ENCODE measurements at regions not wholly inside any gene's neighbourhood (a gene's known extent, or its start where the extent isn't known, plus 50 kb on each side); places are given as distances from the start of the nearest gene placed in this dataset.

DNA sequence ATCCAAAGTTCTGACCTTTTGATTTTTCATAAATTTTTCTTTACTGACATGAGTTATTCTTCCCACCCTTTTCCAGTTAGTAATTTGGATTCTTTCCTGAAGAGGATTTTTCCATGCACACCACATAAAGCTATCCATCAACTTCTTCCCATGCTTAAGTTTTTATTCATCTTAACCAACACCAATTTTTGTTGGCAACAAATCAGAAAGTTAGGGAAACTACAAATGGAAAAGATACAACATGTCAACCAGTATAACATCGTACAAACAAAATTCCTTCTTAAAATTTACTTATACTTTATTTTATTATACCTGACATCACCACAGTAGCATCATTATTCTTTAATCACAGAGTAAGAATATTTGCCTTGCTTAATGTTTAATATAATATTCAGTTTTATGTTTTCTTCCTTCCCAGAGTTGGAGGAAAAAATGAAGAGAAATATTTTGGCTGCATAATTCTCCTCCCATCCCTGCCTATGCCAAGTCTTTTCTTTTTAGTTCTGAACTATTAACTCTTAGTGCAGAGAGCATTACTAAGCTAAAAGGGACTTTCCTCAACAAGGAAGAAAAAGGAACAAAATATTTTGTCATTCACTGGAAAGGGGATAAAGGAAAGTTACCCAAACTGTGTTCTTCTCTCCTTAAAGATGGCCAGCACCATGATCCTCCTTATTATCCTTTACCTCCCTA is 67.5 kb upstream of the MEOX2 start:
- Histone ChIP-seq H3K18ac (ENCODE audit: low read depth, low read length) (no peak overlapping the region), H3K27me3 (ENCODE audit: control insufficient read depth, insufficient read depth, low read length) (no peaks in the 10 kb centered on the region), H2AFZ (replicated peaks; ENCODE audit: low read length, poor library complexity) (no peak overlapping the region), H2BK20ac (ENCODE audit: low read depth, low read length) (no peak overlapping the region), H3K4me2 (ENCODE audit: low read depth, low read length) (no peak overlapping the region), H3K79me1 (ENCODE audit: low read depth in 1 of 2, low read length in 2 of 2) (no peaks in the 10 kb centered on the region), H3K14ac (replicated peaks; ENCODE audit: low read depth, low read length) (no peak overlapping the region), H3K4me1 (ENCODE audit: control insufficient read depth, insufficient read depth, low read length) (no peaks in the 10 kb centered on the region), H4K20me1 (ENCODE audit: insufficient read depth, low read length) (no peaks in the 10 kb centered on the region), H3K9me1 (ENCODE audit: insufficient read depth, low read length) (no peaks in the 10 kb centered on the region), H3K27ac (ENCODE audit: insufficient read depth, low read length) (no peak overlapping the region), H3K9me3 (ENCODE audit: control insufficient read depth, insufficient read depth, low read length) (no peaks in the 10 kb centered on the region), H2BK5ac (ENCODE audit: low read depth, low read length, poor library complexity, severe bottlenecking) (no peak overlapping the region), H3K4ac (ENCODE audit: low read depth, low read length) (no peak overlapping the region), H2AK9ac (replicated peaks; ENCODE audit: low read depth, low read length, poor library complexity) (no peak overlapping the region), H4K91ac (ENCODE audit: insufficient read depth, low read depth, low read length) (no peak overlapping the region), H2AK5ac (ENCODE audit: low read depth, low read length) (no peak overlapping the region), H2BK15ac (ENCODE audit: low read depth, low read length) (no peak overlapping the region), H3K56ac (ENCODE audit: extremely low read depth, insufficient read depth, low read length) (no peak overlapping the region), H2BK120ac (ENCODE audit: low read depth, low read length) (no peak overlapping the region), H3K9ac (ENCODE audit: low read depth, low read length) (no peak overlapping the region), H3K4me3 (ENCODE audit: insufficient read depth, low read depth, low read length) (no peak overlapping the region), H4K5ac (ENCODE audit: low read depth, low read length) (no peak overlapping the region), H3K23ac (ENCODE audit: low read depth, low read length) (no peak overlapping the region), H4K8ac (ENCODE audit: low read depth in 2 of 2, low read length in 2 of 2) (no peak overlapping the region), H3K36me3 (ENCODE audit: control insufficient read depth, insufficient read depth, low read length) (no peaks in the 10 kb centered on the region)
- ATAC-seq (ENCODE audit: low read depth) (no peak), DNase-seq (no peak)
- CTCF ChIA-PET, result no interaction called here
- 80% methylated on average over 1 of the region's 1 CpG; no CpG with 5 or more reads in 1 of the 2 experiments for WGBS, 2 experiments (ENCODE audit: extremely low coverage in 2 of 2, insufficient read length in 1 of 2)
- TF ChIP-seq RCOR1 (IDR thresholded peaks at IDR 0.05; ENCODE audit: insufficient replicate concordance, low read length) (no peak), FOS (IDR thresholded peaks at IDR 0.05; ENCODE audit: low read depth, low read length) (no peak), POLR2A (IDR thresholded peaks at IDR 0.05; ENCODE audit: low read depth, low read length) (no peak)
- POLR2A ChIA-PET (ENCODE audit: unreplicated experiment), result no interaction called here
- intact Hi-C loops (cut with micrococcal nuclease), result no loop called here
- dilution Hi-C loops (cut with HindIII; ENCODE audit: low sequenced_read_pairs, unreplicated experiment), result no loop called here
- no TSS peak for BruUV-seq (replicated peaks)
- in situ Hi-C loops (cut with MboI; ENCODE audit: low sequenced_read_pairs), result no loop called here
